ENCODE measurements at regions not wholly inside any gene's neighbourhood (a gene's known extent, or its start where the extent isn't known, plus 50 kb on each side); places are given as distances from the start of the nearest gene placed in this dataset.

DNA sequence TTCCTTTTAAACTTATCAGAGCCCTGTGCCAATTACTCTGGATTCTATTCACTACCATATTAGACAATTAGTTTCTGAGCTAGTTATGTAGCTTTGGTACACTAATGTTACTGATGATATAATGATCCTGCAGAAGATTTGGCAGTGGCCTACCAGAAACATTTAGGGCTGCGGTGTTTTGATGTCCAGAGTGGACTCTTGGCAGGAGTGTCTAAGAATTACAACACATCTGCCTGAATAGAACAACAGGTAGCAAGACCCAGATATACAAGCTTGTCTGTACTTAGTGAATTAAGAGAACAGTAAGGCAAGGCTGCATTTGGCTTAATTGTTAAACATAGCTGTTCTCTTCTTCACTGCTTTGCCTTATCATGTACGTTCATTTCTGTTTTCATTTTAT lies 691.6 kb upstream of the FBXO33 start:
- no peak overlapping the region for H2AFZ ChIP-seq (ENCODE audit: low read length)
- TF ChIP-seq, protein P1, sequence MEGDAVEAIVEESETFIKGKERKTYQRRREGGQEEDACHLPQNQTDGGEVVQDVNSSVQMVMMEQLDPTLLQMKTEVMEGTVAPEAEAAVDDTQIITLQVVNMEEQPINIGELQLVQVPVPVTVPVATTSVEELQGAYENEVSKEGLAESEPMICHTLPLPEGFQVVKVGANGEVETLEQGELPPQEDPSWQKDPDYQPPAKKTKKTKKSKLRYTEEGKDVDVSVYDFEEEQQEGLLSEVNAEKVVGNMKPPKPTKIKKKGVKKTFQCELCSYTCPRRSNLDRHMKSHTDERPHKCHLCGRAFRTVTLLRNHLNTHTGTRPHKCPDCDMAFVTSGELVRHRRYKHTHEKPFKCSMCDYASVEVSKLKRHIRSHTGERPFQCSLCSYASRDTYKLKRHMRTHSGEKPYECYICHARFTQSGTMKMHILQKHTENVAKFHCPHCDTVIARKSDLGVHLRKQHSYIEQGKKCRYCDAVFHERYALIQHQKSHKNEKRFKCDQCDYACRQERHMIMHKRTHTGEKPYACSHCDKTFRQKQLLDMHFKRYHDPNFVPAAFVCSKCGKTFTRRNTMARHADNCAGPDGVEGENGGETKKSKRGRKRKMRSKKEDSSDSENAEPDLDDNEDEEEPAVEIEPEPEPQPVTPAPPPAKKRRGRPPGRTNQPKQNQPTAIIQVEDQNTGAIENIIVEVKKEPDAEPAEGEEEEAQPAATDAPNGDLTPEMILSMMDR (conservative IDR thresholded peaks at IDR 0.05 in 1 of 2, IDR thresholded peaks at IDR 0.05 in 1 of 2; ENCODE audit: low read depth in 1 of 2, low read length in 2 of 2) = no peak
- TF ChIP-seq EZH2 (IDR thresholded peaks at IDR 0.05; ENCODE audit: low read length, missing control alignments) = no peak
- H3K36me3 ChIP-seq (ENCODE audit: control insufficient read depth, insufficient read depth, low read length) = no peaks in the 10 kb centered on the region
- no peak overlapping the region for H3K4me2 ChIP-seq (ENCODE audit: extremely low read depth, insufficient read depth, low read length)
- no peaks in the 10 kb centered on the region for H3K79me2 ChIP-seq (ENCODE audit: control insufficient read depth, insufficient read depth, low read length)
- H3K27me3 ChIP-seq (ENCODE audit: control insufficient read depth, insufficient read depth, low read length) = no peaks in the 10 kb centered on the region
- DNase-seq (ENCODE audit: low read depth in 2 of 2) = peak in 1 of 2 donors; percentile 38
- no peaks in the 10 kb centered on the region for H3K9me3 ChIP-seq (ENCODE audit: control insufficient read depth, insufficient read depth, low read depth, low read length)
- H4K20me1 ChIP-seq (ENCODE audit: control insufficient read depth, extremely low read depth, insufficient read depth, low read length) = no peaks in the 10 kb centered on the region
- H3K27ac ChIP-seq (ENCODE audit: insufficient read depth, low read length) = no peak overlapping the region
- no peaks in the 10 kb centered on the region for H3K4me1 ChIP-seq (ENCODE audit: control insufficient read depth, extremely low read depth, insufficient read depth, low read length)
- H3K9ac ChIP-seq (ENCODE audit: insufficient read depth, low read length) = no peak overlapping the region
- no peak overlapping the region for H3K4me3 ChIP-seq (replicated peaks in 1 of 4; ENCODE audit: control extremely low read depth in 1 of 4, insufficient read depth in 1 of 4, low read depth in 3 of 4, low read length in 4 of 4)

DNA sequence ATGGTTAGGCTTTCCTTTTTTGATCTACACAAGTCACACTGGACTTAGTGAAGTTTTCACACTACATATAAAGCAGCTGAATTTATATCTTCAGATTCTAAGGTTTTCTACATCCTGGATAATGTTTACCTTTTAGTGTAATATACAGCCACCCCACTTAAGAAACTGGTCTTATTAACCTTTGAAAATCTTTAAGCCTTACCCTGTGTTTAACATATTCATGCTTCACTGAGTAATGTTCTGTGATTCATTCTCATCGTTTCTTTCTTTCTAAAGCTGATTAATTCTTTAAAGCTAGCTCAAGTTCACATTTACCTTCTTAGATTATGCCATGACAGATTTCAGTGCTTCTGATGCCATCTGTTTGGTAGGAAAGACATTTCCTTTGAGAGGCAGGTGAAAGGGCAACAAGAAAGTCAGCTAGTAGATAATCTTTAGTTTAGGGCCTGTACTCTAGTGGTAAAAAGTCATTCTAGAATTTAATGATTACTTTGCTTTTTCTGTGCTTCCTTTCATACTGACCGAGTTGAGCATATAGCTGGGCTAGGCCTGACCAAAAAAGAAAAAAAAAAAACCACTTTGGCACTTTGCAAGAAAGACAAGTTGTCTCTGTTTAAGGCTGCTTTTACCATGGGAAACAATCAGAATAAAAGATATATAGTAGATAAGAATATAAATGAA lies 690.9 kb upstream of the FBXO33 start:
- Histone ChIP-seq H3K27ac (ENCODE audit: insufficient read depth, low read length) (no peak overlapping the region), H3K79me2 (ENCODE audit: control insufficient read depth, insufficient read depth, low read length) (no peaks in the 10 kb centered on the region), H3K9me3 (ENCODE audit: control insufficient read depth, insufficient read depth, low read depth, low read length) (no peaks in the 10 kb centered on the region), H3K4me1 (ENCODE audit: control insufficient read depth, extremely low read depth, insufficient read depth, low read length) (no peaks in the 10 kb centered on the region), H3K4me3 (replicated peaks in 1 of 4; ENCODE audit: control extremely low read depth in 1 of 4, insufficient read depth in 1 of 4, low read depth in 3 of 4, low read length in 4 of 4) (no peak overlapping the region), H3K9ac (ENCODE audit: insufficient read depth, low read length) (no peak overlapping the region), H3K4me2 (ENCODE audit: extremely low read depth, insufficient read depth, low read length) (no peak overlapping the region), H4K20me1 (ENCODE audit: control insufficient read depth, extremely low read depth, insufficient read depth, low read length) (no peaks in the 10 kb centered on the region), H3K27me3 (ENCODE audit: control insufficient read depth, insufficient read depth, low read length) (no peaks in the 10 kb centered on the region), H2AFZ (ENCODE audit: low read length) (no peak overlapping the region), H3K36me3 (ENCODE audit: control insufficient read depth, insufficient read depth, low read length) (no peaks in the 10 kb centered on the region)
- DNase-seq (ENCODE audit: low read depth in 2 of 2) = peak in 1 of 2 donors; percentile 65
- TF ChIP-seq, protein P1 (conservative IDR thresholded peaks at IDR 0.05 in 1 of 2, IDR thresholded peaks at IDR 0.05 in 1 of 2; ENCODE audit: low read depth in 1 of 2, low read length in 2 of 2) = no peak
- TF ChIP-seq EZH2 (IDR thresholded peaks at IDR 0.05; ENCODE audit: low read length, missing control alignments) = no peak

DNA sequence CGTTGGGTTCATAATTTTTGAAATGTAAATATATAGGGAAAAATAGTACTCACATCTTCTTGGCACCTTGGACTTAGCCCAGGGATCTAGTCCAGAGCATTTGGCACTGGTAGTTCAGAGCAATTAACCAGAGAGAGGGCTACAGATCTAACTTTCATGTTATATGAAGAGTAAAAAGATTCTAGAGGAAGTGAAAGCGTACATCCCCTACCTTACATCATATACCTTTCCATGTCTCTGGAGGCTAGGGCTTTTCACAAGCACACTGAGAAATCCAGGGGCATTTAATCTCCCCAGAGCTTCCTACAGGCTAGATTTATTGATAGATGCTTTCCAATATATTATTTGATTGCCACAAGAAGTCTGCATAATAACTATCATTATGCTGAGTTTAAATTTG lies 687.5 kb upstream of the FBXO33 start:
- no peak for DNase-seq (ENCODE audit: low read depth in 2 of 2)
- no peaks in the 10 kb centered on the region for H3K9me3 ChIP-seq (ENCODE audit: control insufficient read depth, insufficient read depth, low read depth, low read length)
- TF ChIP-seq, protein P1 (conservative IDR thresholded peaks at IDR 0.05 in 1 of 2, IDR thresholded peaks at IDR 0.05 in 1 of 2; ENCODE audit: low read depth in 1 of 2, low read length in 2 of 2) = no peak
- no peak for TF ChIP-seq EZH2 (IDR thresholded peaks at IDR 0.05; ENCODE audit: low read length, missing control alignments)
- H3K36me3 ChIP-seq (ENCODE audit: control insufficient read depth, insufficient read depth, low read length) = no peaks in the 10 kb centered on the region
- no peak overlapping the region for H3K9ac ChIP-seq (ENCODE audit: insufficient read depth, low read length)
- H4K20me1 ChIP-seq (ENCODE audit: control insufficient read depth, extremely low read depth, insufficient read depth, low read length) = no peaks in the 10 kb centered on the region
- H3K4me1 ChIP-seq (ENCODE audit: control insufficient read depth, extremely low read depth, insufficient read depth, low read length) = no peaks in the 10 kb centered on the region
- no peaks in the 10 kb centered on the region for H3K27me3 ChIP-seq (ENCODE audit: control insufficient read depth, insufficient read depth, low read length)
- no peaks in the 10 kb centered on the region for H3K79me2 ChIP-seq (ENCODE audit: control insufficient read depth, insufficient read depth, low read length)
- H2AFZ ChIP-seq (ENCODE audit: low read length) = no peak overlapping the region
- no peak overlapping the region for H3K4me3 ChIP-seq (replicated peaks in 1 of 4; ENCODE audit: control extremely low read depth in 1 of 4, insufficient read depth in 1 of 4, low read depth in 3 of 4, low read length in 4 of 4)
- no peak overlapping the region for H3K4me2 ChIP-seq (ENCODE audit: extremely low read depth, insufficient read depth, low read length)
- H3K27ac ChIP-seq (ENCODE audit: insufficient read depth, low read length) = no peak overlapping the region

All from fibroblast of lung (primary cell).